ENCODE measurements at regions not wholly inside any gene's neighbourhood (a gene's known extent, or its start where the extent isn't known, plus 50 kb on each side); places are given as distances from the start of the nearest gene placed in this dataset.

DNA sequence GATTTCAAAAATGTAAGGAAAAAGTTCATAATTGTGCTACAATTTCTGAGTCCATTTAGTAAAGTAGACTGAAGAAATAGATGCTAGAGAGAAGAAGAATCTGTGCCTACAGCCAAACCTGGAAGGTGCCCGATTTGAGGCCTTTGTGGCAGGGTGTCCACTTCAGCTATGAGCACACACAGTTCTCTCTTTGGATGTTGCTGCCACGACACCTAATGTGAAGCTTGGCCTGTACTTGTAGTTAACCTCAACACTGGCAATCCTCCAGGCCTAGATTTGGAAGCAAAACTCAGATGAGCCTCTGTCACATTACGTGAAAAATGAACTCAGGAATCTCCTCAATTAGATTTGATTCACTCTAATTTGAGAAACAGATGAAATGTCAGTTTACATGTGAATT, 90.1 kb upstream of the LRP1B start:
- TF ChIP-seq CTCF (conservative IDR thresholded peaks at IDR 0.05 in 1 of 2, IDR thresholded peaks at IDR 0.05 in 1 of 2; ENCODE audit: extremely low read depth in 1 of 2, insufficient read depth in 1 of 2, low read depth in 1 of 2, low read length in 2 of 2) (no peak), EZH2 (IDR thresholded peaks at IDR 0.05; ENCODE audit: borderline replicate concordance, low read length) (no peak)
